ENCODE measurements at regions not wholly inside any gene's neighbourhood (a gene's known extent, or its start where the extent isn't known, plus 50 kb on each side); places are given as distances from the start of the nearest gene placed in this dataset.

- TF ChIP-seq GATA2 (IDR thresholded peaks at IDR 0.05; ENCODE audit: low read depth, low read length) = no peak
- no peak for TF ChIP-seq GATA3 (IDR thresholded peaks at IDR 0.05; ENCODE audit: low read depth, low read length)
Observed at GRCh38 chr2:186220409-186220808, 265.7 kb upstream of the ZC3H15 start.

DNA sequence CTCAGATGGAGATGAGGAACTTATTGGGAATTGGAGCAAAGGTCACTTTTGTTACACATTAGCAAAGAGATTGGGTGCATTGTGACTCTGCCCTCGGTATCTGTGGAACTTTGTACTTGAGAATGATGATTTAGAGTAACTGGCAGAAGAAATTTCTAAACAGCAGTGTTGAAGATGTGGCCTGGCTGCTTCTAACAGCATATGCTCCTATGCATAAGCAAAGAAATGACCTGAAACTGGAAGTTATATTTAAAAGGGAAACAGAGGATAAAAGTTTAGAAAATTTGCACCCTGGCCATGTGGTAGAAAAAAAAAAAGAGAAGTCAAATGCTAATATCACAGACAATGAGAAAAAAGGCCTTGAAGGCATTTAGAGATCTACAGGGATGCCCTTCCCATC, 256.8 kb upstream of the ZC3H15 start:
- no peak for TF ChIP-seq GATA3 (IDR thresholded peaks at IDR 0.05; ENCODE audit: low read depth, low read length)
- no peak for TF ChIP-seq GATA2 (IDR thresholded peaks at IDR 0.05; ENCODE audit: low read depth, low read length)

DNA sequence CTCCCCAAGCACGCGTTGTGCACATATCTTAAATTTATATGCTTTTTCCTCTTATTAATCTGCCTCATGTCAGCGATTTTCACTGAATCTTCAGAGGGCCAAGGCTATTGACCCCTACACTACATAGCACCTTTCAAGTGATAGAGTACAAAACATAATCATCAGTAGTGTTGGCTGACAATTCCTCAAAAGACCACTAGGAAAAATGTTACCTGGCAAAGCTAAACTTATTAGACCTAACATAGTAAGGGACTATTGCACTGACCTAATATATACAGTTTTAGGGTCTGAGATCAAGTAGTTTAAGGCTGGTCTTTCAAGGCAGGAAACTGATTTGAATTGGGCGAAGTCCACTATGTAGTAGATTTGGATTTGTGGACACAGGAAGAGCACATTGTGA, 244.2 kb upstream of the ZC3H15 start:
- TF ChIP-seq GATA2 (IDR thresholded peaks at IDR 0.05; ENCODE audit: low read depth, low read length) = no peak
- no peak for TF ChIP-seq GATA3 (IDR thresholded peaks at IDR 0.05; ENCODE audit: low read depth, low read length)

DNA sequence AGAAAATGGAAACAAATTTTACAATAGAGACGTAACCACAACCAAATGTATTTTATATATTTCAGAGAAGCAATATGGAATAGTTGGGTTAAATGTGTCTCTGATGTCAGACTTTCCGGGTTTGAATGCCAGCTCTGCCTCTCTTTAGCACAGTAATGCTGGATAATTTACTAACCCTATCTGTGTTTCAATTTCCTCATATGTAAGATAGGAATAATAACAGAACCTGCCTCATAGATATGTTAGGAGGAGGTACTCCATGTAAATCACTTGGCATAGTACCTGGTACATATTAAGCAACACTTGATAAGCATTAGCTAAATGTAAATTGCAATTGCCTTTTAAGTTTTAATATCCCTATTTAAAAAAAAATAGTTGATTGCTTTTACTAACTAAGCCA, 231.3 kb upstream of the ZC3H15 start:
- TF ChIP-seq GATA2 (IDR thresholded peaks at IDR 0.05; ENCODE audit: low read depth, low read length) = no peak
- no peak for TF ChIP-seq GATA3 (IDR thresholded peaks at IDR 0.05; ENCODE audit: low read depth, low read length)

GRCh38 chr2:186255823-186256222, 230.2 kb upstream of the ZC3H15 start:
- no peak for TF ChIP-seq GATA3 (IDR thresholded peaks at IDR 0.05; ENCODE audit: low read depth, low read length)
- TF ChIP-seq GATA2 (IDR thresholded peaks at IDR 0.05; ENCODE audit: low read depth, low read length) = no peak

DNA sequence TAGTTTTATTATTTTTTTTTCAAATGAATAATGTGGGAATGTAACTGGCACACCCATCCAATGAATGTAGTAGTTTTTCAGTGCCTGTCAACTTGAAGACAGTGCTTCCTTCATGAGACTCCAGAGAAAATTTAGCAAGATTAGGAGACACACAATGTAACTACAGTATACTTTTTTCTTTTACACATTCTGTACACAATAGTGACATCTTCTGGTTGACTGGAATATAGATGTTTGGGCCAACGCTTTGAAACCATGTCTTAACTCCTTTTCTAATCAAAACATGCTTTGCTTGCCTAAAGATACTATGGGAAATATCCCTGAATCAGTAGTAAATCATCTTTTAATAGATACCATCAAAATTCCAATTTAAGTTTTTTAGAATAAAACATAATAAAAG, 229.5 kb upstream of the ZC3H15 start:
- no peak for TF ChIP-seq GATA3 (IDR thresholded peaks at IDR 0.05; ENCODE audit: low read depth, low read length)
- TF ChIP-seq GATA2 (IDR thresholded peaks at IDR 0.05; ENCODE audit: low read depth, low read length) = no peak

DNA sequence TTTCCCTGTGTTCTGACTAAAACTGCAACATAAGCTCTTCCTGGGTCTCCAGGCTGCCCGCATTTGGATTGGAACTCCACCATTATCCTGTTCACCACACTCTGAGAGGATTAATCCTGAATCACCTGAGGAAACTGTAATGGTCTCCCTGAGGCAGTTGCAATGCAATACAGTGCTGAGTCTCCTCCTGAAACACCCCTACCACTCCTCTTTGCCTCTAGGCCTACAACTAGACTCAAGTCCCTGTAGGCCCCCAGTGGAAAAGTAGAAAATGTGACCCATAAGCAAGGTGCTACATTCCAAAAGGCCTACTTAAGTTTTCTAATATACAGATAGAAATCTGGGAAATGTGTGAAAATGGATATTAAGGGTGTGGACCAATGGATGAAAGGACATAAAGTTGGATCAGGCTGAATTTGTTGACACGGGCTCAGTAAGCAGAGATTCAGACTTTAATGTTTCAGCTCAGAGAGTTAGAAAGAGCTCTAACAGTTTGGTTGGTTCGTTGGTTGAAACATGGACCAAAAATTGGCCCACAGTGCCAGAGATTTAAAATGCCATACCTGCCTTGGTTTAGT, 222.3 kb upstream of the ZC3H15 start:
- TF ChIP-seq GATA2 (IDR thresholded peaks at IDR 0.05; ENCODE audit: low read depth, low read length) (no peak), GATA3 (IDR thresholded peaks at IDR 0.05; ENCODE audit: low read depth, low read length) (no peak)

DNA sequence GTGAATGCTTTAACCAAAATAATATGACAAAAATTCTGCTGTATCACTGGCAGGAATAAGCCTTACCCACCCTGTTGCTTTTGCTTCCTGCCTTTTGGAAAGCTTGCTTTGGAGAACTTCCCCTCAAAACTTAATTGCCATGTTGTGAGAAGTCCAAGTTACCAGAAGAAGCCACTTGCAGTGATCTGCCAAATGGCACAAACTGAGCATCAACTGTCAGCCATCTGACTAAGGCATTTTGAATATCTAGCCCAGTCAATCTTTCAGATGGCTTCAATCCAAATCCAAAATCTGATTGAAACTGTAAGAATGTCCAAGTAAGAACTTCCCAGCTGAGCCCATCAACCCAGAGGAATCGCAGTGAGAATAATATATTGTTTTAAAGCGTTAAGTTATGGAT, 216.5 kb upstream of the ZC3H15 start:
- TF ChIP-seq GATA2 (IDR thresholded peaks at IDR 0.05; ENCODE audit: low read depth, low read length) (no peak), GATA3 (IDR thresholded peaks at IDR 0.05; ENCODE audit: low read depth, low read length) (no peak)

DNA sequence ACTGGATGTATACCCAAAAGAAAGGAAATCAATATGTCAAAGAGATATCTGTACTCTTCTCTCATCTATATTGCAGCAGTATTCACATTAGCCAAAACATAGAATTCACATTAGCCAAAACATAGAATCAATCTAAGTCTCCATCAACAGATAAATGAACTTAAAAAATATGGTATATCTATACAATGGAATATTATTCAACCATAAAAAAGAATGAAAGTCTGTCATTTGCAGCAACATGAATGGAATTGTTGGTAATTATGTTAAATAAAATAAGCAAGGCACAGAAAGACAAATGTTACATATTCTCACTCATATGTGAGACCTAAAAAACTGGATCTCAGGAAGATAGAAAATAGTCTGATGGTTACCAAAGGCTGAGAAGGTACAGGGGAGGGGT, 212.1 kb upstream of the ZC3H15 start:
- TF ChIP-seq GATA3 (IDR thresholded peaks at IDR 0.05; ENCODE audit: low read depth, low read length) (no peak), GATA2 (IDR thresholded peaks at IDR 0.05; ENCODE audit: low read depth, low read length) (no peak)

DNA sequence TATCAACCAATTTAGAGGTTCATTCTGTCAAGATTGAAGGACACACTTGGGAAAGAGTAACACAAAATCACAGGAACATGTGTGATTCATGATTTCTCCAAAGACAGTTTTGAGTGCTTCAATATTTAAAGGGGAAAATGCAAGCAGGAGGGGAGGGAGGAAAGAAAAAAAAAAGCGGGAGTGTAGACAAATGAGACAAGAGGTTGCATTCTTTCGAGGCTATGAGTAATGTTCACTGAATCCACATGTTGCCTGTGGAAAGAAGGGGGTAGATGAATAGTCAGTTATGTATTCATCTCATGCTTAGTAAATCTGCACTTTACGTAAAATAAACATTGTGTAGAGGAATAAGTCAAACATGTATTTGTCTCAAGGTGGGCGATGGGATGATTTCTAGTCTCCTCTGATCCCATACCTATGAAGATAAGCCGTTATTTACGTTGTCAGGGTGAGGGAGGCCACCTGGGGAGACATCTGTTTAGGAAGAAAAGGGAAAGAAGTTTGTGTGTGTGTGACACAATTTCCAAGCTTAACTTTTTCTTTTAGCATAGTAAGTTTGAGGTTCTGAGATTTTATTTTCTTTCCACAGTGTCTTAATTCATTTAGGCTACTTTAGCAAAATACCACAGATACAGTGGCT, 211.0 kb upstream of the ZC3H15 start:
- TF ChIP-seq GATA2 (IDR thresholded peaks at IDR 0.05; ENCODE audit: low read depth, low read length) (no peak), GATA3 (IDR thresholded peaks at IDR 0.05; ENCODE audit: low read depth, low read length) (no peak)

DNA sequence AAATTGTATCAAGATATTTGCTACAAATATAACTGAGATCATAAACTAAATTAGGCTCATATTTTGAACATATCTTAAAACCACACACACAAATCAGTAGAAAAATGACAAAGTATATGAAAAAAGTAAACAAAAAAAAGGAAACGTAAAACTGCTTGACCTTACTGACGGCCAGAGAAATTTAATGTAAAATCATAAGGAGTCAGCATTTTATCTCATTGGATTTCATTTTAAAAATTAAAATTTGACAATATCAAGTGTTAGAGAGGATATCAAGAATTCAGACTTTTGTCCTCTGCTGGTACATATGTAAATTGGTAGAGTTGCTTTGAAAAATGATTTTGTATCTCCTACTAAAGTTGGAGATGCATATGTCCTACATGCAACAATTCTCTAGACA, 209.2 kb upstream of the ZC3H15 start:
- TF ChIP-seq GATA3 (IDR thresholded peaks at IDR 0.05; ENCODE audit: low read depth, low read length) (no peak), GATA2 (IDR thresholded peaks at IDR 0.05; ENCODE audit: low read depth, low read length) (no peak)

DNA sequence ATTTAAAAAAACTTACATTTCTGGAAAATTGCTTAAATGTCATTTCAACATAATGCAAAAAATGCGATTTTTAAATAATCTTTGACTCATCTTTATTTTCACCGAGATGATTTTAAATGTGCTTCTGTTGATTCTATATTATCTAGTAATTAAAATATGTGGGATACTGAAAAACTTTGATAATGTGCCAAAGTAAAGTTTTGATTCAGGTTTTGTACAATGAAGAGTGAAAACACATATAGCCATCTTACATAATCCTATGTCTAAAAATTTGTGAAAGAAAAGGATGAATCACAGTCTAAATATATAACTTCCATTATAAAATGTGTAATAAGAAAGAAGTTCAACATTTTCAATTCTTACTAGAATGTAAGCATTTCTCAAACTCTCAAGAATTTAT, 204.3 kb upstream of the ZC3H15 start:
- TF ChIP-seq GATA2 (IDR thresholded peaks at IDR 0.05; ENCODE audit: low read depth, low read length) = no peak
- TF ChIP-seq GATA3 (IDR thresholded peaks at IDR 0.05; ENCODE audit: low read depth, low read length) = no peak

DNA sequence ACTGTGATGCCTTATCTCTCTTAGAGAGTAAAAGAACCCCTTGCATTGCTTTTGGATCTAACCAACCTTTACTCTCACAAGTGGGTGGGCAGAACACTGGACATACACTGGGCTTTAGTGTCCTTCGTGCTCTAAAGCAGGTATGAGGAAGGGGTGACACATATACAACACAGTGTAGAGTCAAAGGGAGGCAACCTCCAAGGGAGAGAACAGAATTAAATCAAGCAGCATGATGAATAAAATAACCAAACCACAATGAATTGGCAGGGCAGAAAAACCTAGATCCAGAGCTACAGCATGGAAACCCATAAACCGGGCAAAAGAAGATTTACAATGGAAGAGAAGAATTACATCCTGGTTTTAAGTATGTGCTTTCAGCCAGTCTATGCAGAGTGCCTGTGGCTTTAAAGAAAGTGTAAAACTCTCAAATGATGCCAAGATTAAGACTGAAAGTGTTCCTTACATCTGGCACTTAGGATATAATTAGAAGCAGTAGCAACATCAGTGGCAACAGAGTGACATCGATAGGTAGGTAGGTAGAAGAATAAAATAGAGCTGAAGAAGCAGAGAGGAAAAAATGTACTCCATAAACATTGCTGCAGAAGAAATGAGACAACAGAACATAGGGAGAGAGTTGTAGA, 191.7 kb upstream of the ZC3H15 start:
- TF ChIP-seq GATA3 (IDR thresholded peaks at IDR 0.05; ENCODE audit: low read depth, low read length) (no peak), GATA2 (IDR thresholded peaks at IDR 0.05; ENCODE audit: low read depth, low read length) (no peak)

GRCh38 chr2:186299610-186300009, 186.4 kb upstream of the ZC3H15 start:
- TF ChIP-seq GATA3 (IDR thresholded peaks at IDR 0.05; ENCODE audit: low read depth, low read length) (no peak), GATA2 (IDR thresholded peaks at IDR 0.05; ENCODE audit: low read depth, low read length) (no peak)

DNA sequence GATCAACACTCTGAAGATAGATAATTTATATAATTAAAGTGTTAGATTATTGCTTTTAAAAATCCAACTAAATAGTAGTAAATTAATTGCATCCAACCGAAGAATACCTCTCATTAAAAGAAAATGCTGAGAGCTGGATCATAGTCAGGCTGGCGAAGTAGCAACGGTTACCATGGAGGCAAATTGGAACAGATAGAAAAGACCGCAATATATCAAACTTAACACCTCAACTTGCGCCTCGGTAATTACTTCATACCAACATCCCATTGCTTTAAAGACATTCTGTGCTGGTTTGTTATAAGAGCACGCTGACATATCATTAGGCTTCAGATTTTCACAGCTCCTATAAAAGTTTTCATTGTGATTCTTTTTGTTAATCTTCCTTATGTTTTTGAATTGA, 183.8 kb upstream of the ZC3H15 start:
- TF ChIP-seq GATA3 (IDR thresholded peaks at IDR 0.05; ENCODE audit: low read depth, low read length) (no peak), GATA2 (IDR thresholded peaks at IDR 0.05; ENCODE audit: low read depth, low read length) (no peak)
